Epithelial cell of esophagus (primary cell): ENCODE measurements at regions not wholly inside any gene's neighbourhood (a gene's known extent, or its start where the extent isn't known, plus 50 kb on each side); places are given as distances from the start of the nearest gene placed in this dataset.

Experiments
- DNase-seq: peaks from one replicate; pipeline ENCODE4 v3.0.0; 2010; ENCODE audit warnings: low read depth
- H3K4me3 ChIP-seq: 2 replicates; pipeline ENCODE4 v1.5.1; 2011; ENCODE audit warnings: mild to moderate bottlenecking, low read length, control low read depth
- TF ChIP-seq, protein P1 (sequence below): IDR thresholded peaks from 2 replicates; pipeline ENCODE4 v1.5.1; 2011; ENCODE audit warnings: low read depth, mild to moderate bottlenecking, low read length, control low read depth, inconsistent platforms; ENCODE audit not compliant: insufficient read depth; ENCODE audit errors: missing control alignments

DNA sequence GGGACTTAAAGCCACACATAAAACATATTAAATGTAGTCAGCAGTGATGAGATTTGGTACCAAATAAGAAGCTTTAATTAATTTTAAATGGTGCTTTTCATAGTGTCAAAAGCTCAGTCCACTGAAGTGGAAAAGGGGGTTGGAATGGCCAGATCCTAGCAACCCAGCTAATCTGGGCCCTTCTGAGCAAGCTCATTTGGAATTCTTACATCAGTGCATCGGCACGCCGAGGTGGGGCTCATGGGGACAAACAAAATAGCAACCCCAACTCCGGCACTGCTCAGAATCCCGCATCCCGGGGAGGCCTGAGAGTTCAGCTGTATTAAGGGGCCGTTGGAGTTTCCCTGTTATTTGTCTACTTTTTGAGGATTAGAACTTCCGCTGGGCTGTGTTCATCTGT, 526.4 kb downstream of the SOX2 start:
- TF ChIP-seq, protein P1, sequence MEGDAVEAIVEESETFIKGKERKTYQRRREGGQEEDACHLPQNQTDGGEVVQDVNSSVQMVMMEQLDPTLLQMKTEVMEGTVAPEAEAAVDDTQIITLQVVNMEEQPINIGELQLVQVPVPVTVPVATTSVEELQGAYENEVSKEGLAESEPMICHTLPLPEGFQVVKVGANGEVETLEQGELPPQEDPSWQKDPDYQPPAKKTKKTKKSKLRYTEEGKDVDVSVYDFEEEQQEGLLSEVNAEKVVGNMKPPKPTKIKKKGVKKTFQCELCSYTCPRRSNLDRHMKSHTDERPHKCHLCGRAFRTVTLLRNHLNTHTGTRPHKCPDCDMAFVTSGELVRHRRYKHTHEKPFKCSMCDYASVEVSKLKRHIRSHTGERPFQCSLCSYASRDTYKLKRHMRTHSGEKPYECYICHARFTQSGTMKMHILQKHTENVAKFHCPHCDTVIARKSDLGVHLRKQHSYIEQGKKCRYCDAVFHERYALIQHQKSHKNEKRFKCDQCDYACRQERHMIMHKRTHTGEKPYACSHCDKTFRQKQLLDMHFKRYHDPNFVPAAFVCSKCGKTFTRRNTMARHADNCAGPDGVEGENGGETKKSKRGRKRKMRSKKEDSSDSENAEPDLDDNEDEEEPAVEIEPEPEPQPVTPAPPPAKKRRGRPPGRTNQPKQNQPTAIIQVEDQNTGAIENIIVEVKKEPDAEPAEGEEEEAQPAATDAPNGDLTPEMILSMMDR, result no peak
- no peak for DNase-seq
- no peak overlapping the region for H3K4me3 ChIP-seq

DNA sequence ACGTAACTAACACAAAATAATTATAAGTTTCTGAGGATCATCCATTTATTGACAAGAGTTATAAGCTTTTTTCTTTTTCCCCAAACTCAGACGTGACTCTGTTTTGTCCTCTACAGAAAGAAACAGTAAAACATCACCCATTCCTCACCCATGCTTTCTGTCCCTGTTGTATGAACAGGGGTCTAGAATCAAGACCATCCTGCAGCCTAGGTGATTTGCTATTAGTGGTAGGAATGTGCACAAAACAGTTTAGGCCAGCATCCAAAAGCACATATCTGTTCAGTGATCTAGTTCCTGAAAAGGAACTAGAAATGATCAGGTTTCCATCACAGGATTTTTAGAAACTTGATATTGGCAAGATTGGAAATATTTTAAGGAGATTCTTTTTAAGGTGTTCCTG, 527.6 kb downstream of the SOX2 start:
- no peak overlapping the region for H3K4me3 ChIP-seq
- DNase-seq, result no peak
- TF ChIP-seq, protein P1, result no peak

DNA sequence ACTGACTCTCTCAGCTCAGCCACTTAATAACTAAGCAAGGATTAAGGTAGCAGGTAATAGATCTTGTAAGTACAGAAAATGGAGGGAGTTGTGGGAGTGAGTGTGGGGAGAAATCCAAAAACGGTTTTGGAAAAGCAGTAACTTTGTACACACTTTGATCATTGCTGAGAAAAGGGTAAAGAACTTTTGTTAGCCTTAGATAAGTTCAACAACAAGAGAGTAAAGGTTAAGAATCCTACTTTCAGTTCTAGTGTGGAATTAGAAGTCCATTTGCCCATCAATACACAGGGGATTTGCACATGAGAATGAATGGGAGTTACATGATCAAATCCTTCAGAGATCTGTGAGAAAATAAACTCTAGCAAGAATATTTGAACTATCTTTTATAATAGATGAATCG, 528.7 kb downstream of the SOX2 start:
- no peak for DNase-seq
- TF ChIP-seq, protein P1, result no peak
- no peak overlapping the region for H3K4me3 ChIP-seq

DNA sequence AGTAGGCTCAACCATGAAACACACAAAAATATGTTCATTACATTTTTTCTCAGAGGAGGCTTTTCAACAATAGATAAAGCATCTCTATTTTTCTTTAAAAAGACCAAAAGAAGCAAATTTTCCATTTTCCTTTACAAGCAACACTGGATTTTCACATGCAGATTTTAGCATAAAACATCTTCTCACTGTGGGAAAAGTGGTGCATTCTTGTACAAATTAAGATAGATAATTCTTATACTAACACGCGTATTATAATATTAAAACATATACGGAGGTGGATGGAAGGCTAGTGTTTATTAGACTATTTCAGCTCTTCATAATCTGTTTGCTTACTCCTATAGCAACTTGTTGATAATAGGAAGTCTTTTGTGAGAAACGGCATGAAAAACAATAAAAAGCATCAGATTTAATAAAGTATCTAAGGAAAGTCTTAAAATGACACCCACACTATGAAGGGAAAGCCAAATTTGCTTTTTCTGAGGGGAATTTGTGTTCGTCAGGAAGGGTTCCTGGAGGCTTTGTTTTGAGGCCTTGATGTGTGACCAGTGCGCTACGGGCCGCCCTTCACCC, 529.6 kb downstream of the SOX2 start:
- no peak overlapping the region for H3K4me3 ChIP-seq
- TF ChIP-seq, protein P1, result no peak
- DNase-seq, result no peak

DNA sequence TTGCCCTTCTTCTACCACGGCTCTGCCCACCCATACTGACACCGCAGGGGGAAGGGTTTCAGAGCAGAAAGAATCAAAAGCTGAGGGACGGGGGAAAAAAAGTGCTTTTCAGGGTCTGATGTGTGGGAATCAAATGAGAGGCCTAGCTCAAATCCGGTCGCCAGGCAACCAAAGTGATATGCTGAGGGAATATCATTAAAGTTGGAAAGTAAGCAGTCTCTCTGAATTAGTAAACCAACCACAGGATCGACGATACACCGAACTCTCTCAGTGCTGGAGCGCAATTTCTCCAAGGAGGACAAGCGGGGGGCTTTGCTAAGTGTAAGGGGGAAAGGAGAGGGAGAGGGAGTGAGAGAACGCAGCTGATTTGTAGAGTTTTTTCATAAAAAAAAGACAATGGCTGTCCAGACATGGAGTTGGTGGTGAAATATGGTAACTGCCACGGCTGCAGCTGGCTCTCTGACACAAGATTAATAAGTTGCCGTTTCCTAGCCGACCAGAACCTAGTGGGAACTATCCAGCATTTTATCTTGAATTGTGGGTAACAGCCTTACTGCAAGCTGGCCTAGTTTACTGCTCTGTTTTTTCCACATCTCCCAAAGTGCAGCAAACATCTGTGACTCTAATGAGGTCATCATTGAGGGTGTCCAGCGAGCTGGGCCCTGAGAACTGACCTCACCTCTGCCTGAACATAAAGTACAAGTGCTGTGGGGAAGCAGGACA, 530.2 kb downstream of the SOX2 start:
- TF ChIP-seq, protein P1, result no peak
- H3K4me3 ChIP-seq, result no peak overlapping the region
- DNase-seq, result no peak

DNA sequence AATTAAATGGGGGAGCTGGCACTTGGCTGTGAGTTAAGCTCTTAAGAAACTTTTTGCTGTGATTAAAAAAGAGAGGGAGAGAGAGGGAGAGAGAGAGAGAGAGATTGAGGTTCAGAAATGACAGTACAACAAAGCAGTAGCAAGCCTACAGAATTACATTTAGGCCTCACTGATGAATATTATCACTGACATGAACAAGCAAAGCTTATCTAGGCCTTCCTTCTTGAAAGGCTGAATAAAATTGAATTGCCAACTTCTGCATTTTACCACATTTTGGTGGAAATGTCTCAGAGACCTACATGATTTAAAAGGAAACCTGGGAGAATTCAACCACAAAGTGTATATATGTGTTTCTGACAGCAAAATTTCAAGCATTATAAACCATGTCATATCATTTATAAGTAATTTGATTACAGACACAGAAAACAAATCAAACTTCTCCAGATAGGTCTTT, 530.8 kb downstream of the SOX2 start:
- DNase-seq, result no peak
- H3K4me3 ChIP-seq, result no peak overlapping the region
- TF ChIP-seq, protein P1, result no peak

DNA sequence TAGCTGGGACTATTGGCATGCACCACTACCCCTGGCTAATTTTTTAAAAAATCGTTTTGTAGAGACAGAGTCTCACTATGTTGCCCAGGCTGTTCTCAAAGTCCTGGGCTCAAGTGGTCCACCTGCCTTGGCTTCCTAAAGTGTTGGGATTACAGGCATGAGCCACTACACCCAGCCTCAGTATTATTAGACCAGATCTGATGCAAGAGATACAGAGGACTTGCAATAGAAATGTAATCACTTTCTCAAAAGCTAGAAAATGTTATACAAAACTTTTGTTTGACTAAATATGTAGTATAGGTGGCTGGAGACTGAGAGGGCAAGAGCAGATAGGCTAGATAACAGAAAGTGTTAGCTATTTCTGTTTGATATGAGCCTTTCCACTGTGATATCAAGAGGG, 531.9 kb downstream of the SOX2 start:
- TF ChIP-seq, protein P1, result no peak
- no peak for DNase-seq
- no peak overlapping the region for H3K4me3 ChIP-seq
